ENCODE measurements at regions not wholly inside any gene's neighbourhood (a gene's known extent, or its start where the extent isn't known, plus 50 kb on each side); places are given as distances from the start of the nearest gene placed in this dataset.

GRCh38 chrX:124842205-124842604 lies 477.5 kb upstream of the TEX13C start:
- TF ChIP-seq CTCF (conservative IDR thresholded peaks at IDR 0.05; ENCODE audit: low read depth, low read length) (no peak), EZH2phosphoT487 (IDR thresholded peaks at IDR 0.05; ENCODE audit: borderline replicate concordance, low read length) (no peak)

Data from PC-3 (cell line).